GM21723 (cell line): ENCODE measurements at regions not wholly inside any gene's neighbourhood (a gene's known extent, or its start where the extent isn't known, plus 50 kb on each side); places are given as distances from the start of the nearest gene placed in this dataset.

Source experiments
- ATAC-seq: cut with Tn5 transposase; IDR thresholded peaks from one replicate; pipeline ENCODE4 v1.9.1; 2021; ENCODE audit warnings: mild to moderate bottlenecking, moderate library complexity; ENCODE audit not compliant: unreplicated experiment

- ATAC-seq, result no peak
Measured at GRCh38 chr4:23207059-23207458, 514.3 kb downstream of the GBA3 start.

DNA sequence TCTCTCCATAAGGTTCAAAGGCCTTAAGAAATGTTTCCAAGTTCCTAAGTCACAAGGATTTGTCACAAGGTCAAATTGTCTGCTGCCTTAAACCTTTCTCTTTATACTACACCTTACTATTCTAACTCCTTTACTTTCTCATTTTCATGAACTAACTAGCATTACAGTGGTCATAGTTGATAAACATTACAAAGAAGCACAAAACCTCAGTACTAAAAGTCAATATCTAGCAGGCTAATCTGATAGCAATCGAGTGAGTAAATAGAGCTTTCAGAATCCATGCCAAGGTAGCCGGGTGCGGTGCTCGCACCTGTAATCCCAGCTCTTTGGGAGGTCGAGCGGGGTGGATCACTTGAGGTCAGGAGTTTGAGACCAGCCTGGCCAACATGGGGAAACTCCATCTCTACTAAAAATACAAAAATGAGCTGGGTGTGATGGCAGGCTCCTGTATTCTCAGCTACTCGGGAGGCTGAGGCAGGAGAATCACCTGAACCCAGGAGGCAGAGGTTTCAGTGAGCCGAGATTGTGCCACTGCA is 510.0 kb downstream of the GBA3 start:
- ATAC-seq, result no peak

GRCh38 chr4:23194751-23195150 is 502.0 kb downstream of the GBA3 start:
- no peak for ATAC-seq

DNA sequence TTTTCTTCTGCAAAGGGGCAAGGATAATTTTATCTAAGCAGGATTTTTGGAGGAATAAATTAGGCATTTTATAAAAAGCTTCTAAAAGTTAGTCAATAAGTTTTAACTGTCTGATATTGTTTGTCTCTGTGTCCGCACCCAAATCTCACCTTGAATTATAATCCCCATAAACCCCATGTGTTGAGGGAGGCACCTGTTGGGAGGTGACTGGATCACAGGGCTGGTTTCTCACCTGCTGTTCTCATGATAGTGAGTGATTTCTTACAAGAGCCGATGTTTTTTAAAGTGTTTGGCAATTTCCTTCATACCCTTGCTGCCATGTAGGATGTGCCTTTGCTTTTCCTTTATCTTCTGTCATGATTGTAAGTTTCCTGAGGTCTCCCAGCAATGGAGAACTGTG is 481.4 kb downstream of the GBA3 start:
- no peak for ATAC-seq

- ATAC-seq, result no peak
Measured at GRCh38 chr4:23171976-23172375, 479.2 kb downstream of the GBA3 start.

GRCh38 chr4:23169608-23170311 is 477.0 kb downstream of the GBA3 start:
- ATAC-seq, result no peak

DNA sequence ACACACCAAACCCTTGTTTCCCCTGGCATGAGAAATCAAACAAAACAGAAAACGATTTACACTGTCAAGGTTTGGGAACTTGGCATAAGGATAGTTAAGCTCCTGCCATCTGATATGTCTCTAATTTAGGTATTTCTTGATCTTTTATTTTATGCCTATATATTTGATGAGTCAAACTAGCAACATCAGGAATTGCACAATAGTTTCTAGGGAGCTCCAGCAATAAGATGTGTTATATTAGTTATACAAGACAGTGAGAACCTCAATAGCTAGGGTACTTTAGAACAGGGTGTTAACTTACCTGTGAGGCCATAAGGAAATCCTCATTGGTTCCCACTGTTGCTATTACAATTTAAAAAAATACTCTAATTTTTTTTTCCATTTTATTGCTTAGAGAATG is 474.2 kb downstream of the GBA3 start:
- ATAC-seq, result no peak

- ATAC-seq, result no peak
Measured at GRCh38 chr4:23166407-23166806, 473.7 kb downstream of the GBA3 start.

GRCh38 chr4:23165669-23166068 is 472.9 kb downstream of the GBA3 start:
- no peak for ATAC-seq

GRCh38 chr4:23163647-23164436 is 471.1 kb downstream of the GBA3 start:
- no peak for ATAC-seq

DNA sequence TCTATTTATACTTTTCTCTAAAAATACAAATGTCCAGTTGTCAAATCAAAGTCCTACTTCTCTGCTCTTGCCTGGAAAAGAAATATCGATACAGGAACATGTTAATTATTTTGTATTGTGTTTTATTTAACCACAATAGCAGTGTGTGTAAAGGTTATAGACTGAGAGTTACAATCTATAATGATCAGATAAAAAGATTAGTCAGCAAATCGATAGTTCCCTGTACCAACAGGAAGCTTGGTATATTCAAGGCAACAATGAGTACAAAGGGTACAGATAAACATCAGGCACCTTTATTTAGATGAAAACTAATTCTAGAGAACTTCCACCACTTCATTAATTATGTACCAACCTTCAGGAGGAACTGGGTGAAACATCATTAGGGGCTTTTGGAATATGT is 469.5 kb downstream of the GBA3 start:
- ATAC-seq, result no peak

DNA sequence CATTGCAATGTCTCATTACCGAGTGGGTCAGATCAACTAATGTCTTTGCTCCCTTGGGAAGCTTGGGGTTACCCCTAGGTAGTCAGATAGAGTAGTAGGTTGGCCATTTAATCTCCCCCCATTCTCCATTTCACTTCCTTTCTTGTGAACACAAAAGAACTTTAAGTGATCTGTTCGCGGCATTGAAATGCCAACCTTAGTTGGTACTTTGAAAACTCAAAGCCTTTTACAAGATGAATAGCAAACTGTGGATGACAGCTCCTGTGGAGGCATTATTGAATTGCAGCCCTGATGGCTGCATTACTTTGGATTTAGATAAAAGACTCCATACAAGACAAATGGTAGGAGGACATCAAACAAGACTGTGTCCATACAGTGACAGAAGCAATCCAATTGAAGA is 469.1 kb downstream of the GBA3 start:
- no peak for ATAC-seq

GRCh38 chr4:23153076-23153475 is 460.3 kb downstream of the GBA3 start:
- no peak for ATAC-seq

DNA sequence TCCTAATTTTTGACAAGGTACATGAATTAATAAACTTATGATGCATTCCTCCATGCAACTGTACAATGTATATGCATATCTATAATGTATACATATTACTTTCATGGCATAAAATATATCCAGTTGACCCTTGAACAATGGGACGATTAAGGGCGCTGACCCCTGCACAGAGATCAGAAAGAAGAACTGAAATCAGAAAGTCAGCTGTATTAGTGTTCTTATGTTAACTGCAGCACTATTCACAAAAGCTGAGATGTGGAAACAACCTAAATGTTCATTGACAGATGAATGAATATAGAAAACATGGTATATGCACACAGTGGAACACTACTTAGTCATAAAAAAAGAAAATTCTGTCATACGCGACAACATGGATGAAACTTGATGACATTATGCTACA is 457.1 kb downstream of the GBA3 start:
- ATAC-seq, result no peak

GRCh38 chr4:23144707-23145106 is 452.0 kb downstream of the GBA3 start:
- ATAC-seq, result no peak

GRCh38 chr4:23135792-23136645 is 443.3 kb downstream of the GBA3 start:
- no peak for ATAC-seq

DNA sequence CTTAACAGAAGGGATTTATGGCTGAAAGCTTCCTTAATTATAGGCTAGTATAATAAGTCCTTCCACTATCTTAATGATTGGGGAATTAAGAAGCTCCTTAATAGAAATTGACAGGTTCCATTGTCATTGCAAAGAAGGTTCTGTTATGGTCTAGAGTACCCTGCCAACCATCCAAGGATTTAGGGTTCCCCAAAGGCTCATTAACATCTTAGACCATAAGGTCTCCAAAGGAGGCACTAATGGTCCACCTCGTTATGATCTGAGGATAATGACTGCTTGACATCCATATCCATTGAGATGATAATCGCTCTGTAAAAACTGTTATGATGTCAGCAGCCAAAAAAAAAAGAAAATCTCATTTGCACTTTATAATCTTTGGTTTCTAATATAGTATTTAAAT is 441.6 kb downstream of the GBA3 start:
- ATAC-seq, result no peak

DNA sequence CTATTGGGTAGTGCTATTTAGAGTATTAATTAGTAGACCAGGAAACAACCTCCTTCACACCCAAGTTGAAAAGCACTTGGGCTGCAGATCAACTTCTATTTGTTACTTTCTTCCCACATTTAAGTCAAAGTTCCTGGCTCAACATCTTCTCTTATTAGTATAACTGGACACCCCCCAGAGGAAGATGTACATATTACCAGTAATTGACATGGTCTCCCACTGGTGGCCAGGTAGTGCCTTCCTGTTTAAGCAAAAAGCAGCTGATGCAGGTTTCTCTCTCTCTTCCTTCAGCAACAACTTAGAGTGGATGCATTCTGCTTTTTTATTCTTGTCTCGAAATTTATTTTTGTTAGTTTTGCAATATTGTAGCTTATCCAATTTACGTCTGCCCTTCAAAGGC is 438.1 kb downstream of the GBA3 start:
- ATAC-seq, result no peak

GRCh38 chr4:23125118-23125517 is 432.4 kb downstream of the GBA3 start:
- no peak for ATAC-seq

DNA sequence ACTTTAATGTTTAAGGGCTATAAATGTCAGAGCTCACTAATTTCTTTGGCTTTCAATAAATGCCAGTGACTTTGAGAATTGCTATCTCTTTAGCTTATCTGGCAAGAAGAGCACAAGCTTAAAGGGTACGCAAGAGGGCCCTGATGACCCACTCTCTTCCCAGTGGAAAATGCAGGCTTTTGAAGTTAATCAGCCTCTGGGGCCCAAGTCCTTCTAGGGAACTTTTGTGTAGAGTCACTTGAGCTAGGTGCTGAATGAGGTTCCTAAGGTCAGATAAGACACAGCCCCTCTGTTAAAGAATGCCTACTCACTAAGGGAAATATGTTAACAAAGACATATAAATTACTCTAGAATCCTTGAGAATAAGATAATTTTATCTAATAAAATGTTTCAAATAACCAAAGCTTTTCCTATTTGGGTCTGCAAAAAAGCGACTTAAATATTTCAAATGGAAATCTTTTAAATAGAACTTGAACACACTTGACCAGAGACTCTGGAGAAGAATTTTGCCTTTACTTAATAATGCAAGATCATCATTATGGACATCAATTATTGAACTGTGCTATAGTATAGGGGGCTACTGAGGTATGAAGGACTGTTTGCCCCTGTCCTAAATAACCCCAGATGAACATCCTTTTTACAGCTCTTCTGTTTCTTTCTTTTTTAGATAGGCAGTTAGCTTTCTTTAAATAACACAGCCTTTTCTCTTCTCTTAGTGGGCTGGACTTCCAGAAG is 430.1 kb downstream of the GBA3 start:
- no peak for ATAC-seq

GRCh38 chr4:23120374-23120773 is 427.6 kb downstream of the GBA3 start:
- no peak for ATAC-seq
